Activated CD8-positive, alpha-beta memory T cell treated with anti-CD3 and anti-CD28 coated beads for 48 hours (primary cell): ENCODE measurements at regions not wholly inside any gene's neighbourhood (a gene's known extent, or its start where the extent isn't known, plus 50 kb on each side); places are given as distances from the start of the nearest gene placed in this dataset.

Experiments used
- DNase-seq, 3 experiments: peaks; one replicate each; pipeline ENCODE4 v3.0.0-alpha.2; 2020; ENCODE audit warnings: low read depth in 2 of 3, low spot score in 2 of 3

- DNase-seq, result no peak
Measured at GRCh38 chr12:75974323-75975187, 57.0 kb downstream of the PHLDA1 start.

- DNase-seq, result no peak
Measured at GRCh38 chr12:75971253-75971652, 60.3 kb downstream of the PHLDA1 start.

GRCh38 chr12:75970310-75970709 is 61.3 kb downstream of the PHLDA1 start:
- DNase-seq, result no peak

GRCh38 chr12:75969768-75970167 is 61.8 kb downstream of the PHLDA1 start:
- DNase-seq, result no peak

GRCh38 chr12:75965661-75966060 is 65.9 kb downstream of the PHLDA1 start:
- no peak for DNase-seq

GRCh38 chr12:75964150-75964549 is 67.4 kb downstream of the PHLDA1 start:
- no peak for DNase-seq

- DNase-seq, result no peak
Measured at GRCh38 chr12:75961878-75962277, 69.7 kb downstream of the PHLDA1 start.

- no peak for DNase-seq
Measured at GRCh38 chr12:75960954-75961661, 70.5 kb downstream of the PHLDA1 start.

- no peak for DNase-seq
Measured at GRCh38 chr12:75960086-75960910, 71.3 kb downstream of the PHLDA1 start.

GRCh38 chr12:75959506-75959905 is 72.1 kb downstream of the PHLDA1 start:
- no peak for DNase-seq

- no peak for DNase-seq
Measured at GRCh38 chr12:75959060-75959459, 72.5 kb downstream of the PHLDA1 start.

- no peak for DNase-seq
Measured at GRCh38 chr12:75955251-75955650, 76.3 kb downstream of the PHLDA1 start.

- DNase-seq, result no peak
Measured at GRCh38 chr12:75954749-75955148, 76.8 kb downstream of the PHLDA1 start.

GRCh38 chr12:75954041-75954440 is 77.5 kb downstream of the PHLDA1 start:
- no peak for DNase-seq

GRCh38 chr12:75953312-75953906 is 78.2 kb downstream of the PHLDA1 start:
- no peak for DNase-seq

GRCh38 chr12:75951399-75952278 is 79.9 kb downstream of the PHLDA1 start:
- DNase-seq, result no peak

GRCh38 chr12:75947156-75947723 is 84.3 kb downstream of the PHLDA1 start:
- no peak for DNase-seq

GRCh38 chr12:75945581-75945980 is 86.0 kb downstream of the PHLDA1 start:
- no peak for DNase-seq

- no peak for DNase-seq
Measured at GRCh38 chr12:75944905-75945432, 86.6 kb downstream of the PHLDA1 start.
